Endodermal cell (in vitro differentiated cells): ENCODE measurements at regions not wholly inside any gene's neighbourhood (a gene's known extent, or its start where the extent isn't known, plus 50 kb on each side); places are given as distances from the start of the nearest gene placed in this dataset.

Experiments used
- DNase-seq: peaks from one replicate; pipeline ENCODE4 v3.0.0-alpha.2; 2017
- H3K27ac ChIP-seq: 2 replicates; pipeline ENCODE4 v1.5.1; 2013; ENCODE audit warnings: mild to moderate bottlenecking, low read depth, low read length, moderate library complexity
- H3K27me3 ChIP-seq: 2 replicates; pipeline ENCODE4 v1.6.1; 2013; ENCODE audit warnings: mild to moderate bottlenecking, low read length, moderate library complexity; ENCODE audit not compliant: insufficient read depth, control insufficient read depth, poor library complexity, severe bottlenecking
- H3K36me3 ChIP-seq: 2 replicates; pipeline ENCODE4 v1.7.0; 2013; ENCODE audit warnings: mild to moderate bottlenecking, low read length, moderate library complexity; ENCODE audit not compliant: control insufficient read depth, insufficient read depth
- H3K4me1 ChIP-seq: one replicate; pipeline ENCODE4 v1.7.0; 2013; ENCODE audit warnings: low read length; ENCODE audit not compliant: control insufficient read depth, insufficient read depth
- H3K4me3 ChIP-seq: 2 replicates; pipeline ENCODE4 v1.5.1; 2013; ENCODE audit warnings: mild to moderate bottlenecking, low read length, moderate library complexity
- H3K9ac ChIP-seq: 2 replicates; pipeline ENCODE4 v1.6.1; 2013; ENCODE audit warnings: mild to moderate bottlenecking, low read length, moderate library complexity; ENCODE audit not compliant: poor library complexity, severe bottlenecking; ENCODE audit errors: extremely low read depth
- H3K9me3 ChIP-seq: 2 replicates; pipeline ENCODE4 v1.6.1; 2013; ENCODE audit warnings: mild to moderate bottlenecking, low read length, moderate library complexity; ENCODE audit not compliant: control insufficient read depth
- H3K27ac Mint-ChIP-seq: 2 replicates; pipeline ENCODE4 v1.8.0; 2020; ENCODE audit warnings: mixed read lengths
- H3K27me3 Mint-ChIP-seq: 2 replicates; pipeline ENCODE4 v1.8.0; 2021; ENCODE audit warnings: mild to moderate bottlenecking, mixed read lengths; ENCODE audit not compliant: insufficient read depth
- H3K36me3 Mint-ChIP-seq: 2 replicates; pipeline ENCODE4 v1.8.0; 2020; ENCODE audit warnings: low read depth, mixed read lengths
- H3K4me1 Mint-ChIP-seq: 2 replicates; pipeline ENCODE4 v1.8.0; 2020; ENCODE audit warnings: mixed read lengths
- H3K4me3 Mint-ChIP-seq: 2 replicates; pipeline ENCODE4 v1.8.0; 2020; ENCODE audit warnings: mild to moderate bottlenecking, moderate library complexity, mixed read lengths
- H3K9me3 Mint-ChIP-seq: 2 replicates; pipeline ENCODE4 v1.8.0; 2020; ENCODE audit warnings: mild to moderate bottlenecking, mixed read lengths
- WGBS, 2 experiments: methylation state at CpG; one replicate each; pipeline versions ENCODE4 v1.1.5 to v1.1.7; 2013; ENCODE audit warnings: missing lambda C conversion rate in 2 of 2, mixed read lengths in 1 of 2; ENCODE audit not compliant: insufficient coverage in 1 of 2, insufficient read length in 1 of 2; 5-methylcytosine and 5-hydroxymethylcytosine counted together
- TF ChIP-seq, protein P1 (sequence below): fragments of 200-600 bp; sonication (generic); conservative IDR thresholded peaks from 2 replicates; pipeline ENCODE4 v1.5.0; 2021; ENCODE audit warnings: antibody characterized with exemption, mild to moderate bottlenecking

DNA sequence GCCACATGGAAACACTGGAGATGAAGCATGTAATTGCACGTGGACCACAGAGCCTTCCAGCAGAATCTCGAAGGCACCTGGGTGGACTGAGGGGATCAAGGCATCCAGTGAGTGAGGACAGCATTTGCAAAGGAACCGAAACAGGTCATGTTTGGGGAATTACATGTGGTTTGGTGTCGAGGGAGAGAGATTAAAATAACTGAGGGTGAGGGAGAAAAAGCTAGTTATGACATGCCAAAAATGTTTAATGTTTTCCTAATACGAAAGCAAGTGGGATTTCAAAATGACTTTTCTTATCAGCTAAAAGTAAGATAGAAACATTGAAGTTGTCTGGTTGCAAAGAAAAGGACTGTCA lies 157.1 kb downstream of the BLID start:
- no peaks in the 10 kb centered on the region for H3K36me3 Mint-ChIP-seq
- Histone ChIP-seq H3K27ac (no peak overlapping the region), H3K9ac (no peak overlapping the region), H3K36me3 (no peaks in the 10 kb centered on the region), H3K9me3 (no peaks in the 10 kb centered on the region), H3K4me3 (no peak overlapping the region), H3K4me1 (peaks cover 8% of the 10 kb centered on the region), H3K27me3 (no peaks in the 10 kb centered on the region)
- no peak overlapping the region for H3K27ac Mint-ChIP-seq
- no peaks in the 10 kb centered on the region for H3K9me3 Mint-ChIP-seq
- 92 to 94% methylated on average over 5 of the region's 5 CpGs for WGBS, 2 experiments
- no peak for DNase-seq
- peaks cover 28% of the 10 kb centered on the region for H3K4me1 Mint-ChIP-seq
- H3K27me3 Mint-ChIP-seq: no peaks in the 10 kb centered on the region
- H3K4me3 Mint-ChIP-seq: no peak overlapping the region
- TF ChIP-seq, protein P1, sequence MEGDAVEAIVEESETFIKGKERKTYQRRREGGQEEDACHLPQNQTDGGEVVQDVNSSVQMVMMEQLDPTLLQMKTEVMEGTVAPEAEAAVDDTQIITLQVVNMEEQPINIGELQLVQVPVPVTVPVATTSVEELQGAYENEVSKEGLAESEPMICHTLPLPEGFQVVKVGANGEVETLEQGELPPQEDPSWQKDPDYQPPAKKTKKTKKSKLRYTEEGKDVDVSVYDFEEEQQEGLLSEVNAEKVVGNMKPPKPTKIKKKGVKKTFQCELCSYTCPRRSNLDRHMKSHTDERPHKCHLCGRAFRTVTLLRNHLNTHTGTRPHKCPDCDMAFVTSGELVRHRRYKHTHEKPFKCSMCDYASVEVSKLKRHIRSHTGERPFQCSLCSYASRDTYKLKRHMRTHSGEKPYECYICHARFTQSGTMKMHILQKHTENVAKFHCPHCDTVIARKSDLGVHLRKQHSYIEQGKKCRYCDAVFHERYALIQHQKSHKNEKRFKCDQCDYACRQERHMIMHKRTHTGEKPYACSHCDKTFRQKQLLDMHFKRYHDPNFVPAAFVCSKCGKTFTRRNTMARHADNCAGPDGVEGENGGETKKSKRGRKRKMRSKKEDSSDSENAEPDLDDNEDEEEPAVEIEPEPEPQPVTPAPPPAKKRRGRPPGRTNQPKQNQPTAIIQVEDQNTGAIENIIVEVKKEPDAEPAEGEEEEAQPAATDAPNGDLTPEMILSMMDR: no peak

DNA sequence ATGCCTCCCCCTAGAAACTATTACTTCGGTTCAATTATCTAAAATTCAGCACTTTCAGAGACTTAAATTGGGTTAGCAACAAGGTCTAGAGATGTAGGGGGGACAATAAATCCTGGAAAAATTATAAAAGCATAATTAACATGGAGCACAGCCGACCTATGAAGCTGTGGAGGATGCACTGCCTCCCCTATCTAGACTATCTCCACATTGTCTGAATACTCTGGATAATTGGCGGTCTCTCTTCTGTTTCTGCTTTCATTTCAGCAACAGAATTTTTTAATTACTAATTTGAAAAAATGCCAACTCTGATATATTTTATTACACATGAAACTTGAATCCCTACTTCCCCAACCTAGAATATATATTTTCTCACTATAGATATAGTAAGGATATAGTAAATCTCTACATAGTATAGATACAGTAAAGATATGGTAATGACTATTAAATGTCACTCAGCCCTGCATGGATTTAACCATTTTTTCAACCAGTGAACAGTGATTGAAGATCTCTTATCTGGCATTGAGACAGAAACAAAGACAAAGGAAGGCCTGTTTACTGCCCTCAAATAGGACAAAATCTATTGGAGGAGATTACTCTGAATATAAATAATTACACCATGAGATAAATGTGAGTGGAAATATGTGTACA lies 157.6 kb downstream of the BLID start:
- TF ChIP-seq, protein P1: no peak
- H3K9ac ChIP-seq: no peak overlapping the region
- H3K4me1 ChIP-seq: peaks cover 8% of the 10 kb centered on the region
- no peaks in the 10 kb centered on the region for H3K36me3 ChIP-seq
- no peaks in the 10 kb centered on the region for H3K27me3 Mint-ChIP-seq
- H3K27me3 ChIP-seq: no peaks in the 10 kb centered on the region
- H3K27ac Mint-ChIP-seq: no peak overlapping the region
- H3K27ac ChIP-seq: no peak overlapping the region
- no peak for DNase-seq
- H3K4me1 Mint-ChIP-seq: peaks cover 28% of the 10 kb centered on the region
- H3K4me3 Mint-ChIP-seq: no peak overlapping the region
- H3K9me3 Mint-ChIP-seq: no peaks in the 10 kb centered on the region
- WGBS, 2 experiments: 79 to 82% methylated on average over 2 of the region's 3 CpGs
- no peak overlapping the region for H3K4me3 ChIP-seq
- H3K36me3 Mint-ChIP-seq: no peaks in the 10 kb centered on the region
- no peaks in the 10 kb centered on the region for H3K9me3 ChIP-seq

DNA sequence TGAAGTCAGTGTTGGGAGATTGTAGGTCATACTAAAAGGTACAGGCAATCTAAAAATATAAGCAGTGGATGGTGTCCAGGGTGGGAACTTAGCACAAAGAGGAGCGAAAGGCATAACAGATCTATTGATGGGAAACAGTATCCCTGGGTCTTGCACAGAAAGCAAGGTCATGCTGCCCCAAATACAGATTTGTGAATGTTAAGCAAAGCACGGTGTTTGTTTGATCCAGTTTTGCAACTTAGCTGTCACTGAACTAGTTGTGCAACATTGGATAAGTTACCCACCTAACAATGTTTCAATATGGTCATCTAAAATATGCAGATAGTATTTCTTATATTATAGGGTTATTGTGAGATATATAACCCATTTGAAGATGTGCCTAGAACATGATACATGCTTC lies 162.9 kb downstream of the BLID start:
- no peak overlapping the region for H3K9ac ChIP-seq
- no peak for DNase-seq
- H3K4me3 Mint-ChIP-seq: no peak overlapping the region
- no peaks in the 10 kb centered on the region for H3K36me3 ChIP-seq
- TF ChIP-seq, protein P1: no peak
- no peak overlapping the region for H3K27ac Mint-ChIP-seq
- WGBS, 2 experiments: 88 to 91% methylated on average over 2 of the region's 2 CpGs
- no peak overlapping the region for H3K4me3 ChIP-seq
- H3K27ac ChIP-seq: no peak overlapping the region
- H3K4me1 Mint-ChIP-seq: peaks cover 5% of the 10 kb centered on the region
- H3K27me3 ChIP-seq: no peaks in the 10 kb centered on the region
- no peaks in the 10 kb centered on the region for H3K27me3 Mint-ChIP-seq
- H3K36me3 Mint-ChIP-seq: no peaks in the 10 kb centered on the region
- H3K9me3 ChIP-seq: no peaks in the 10 kb centered on the region
- no peaks in the 10 kb centered on the region for H3K9me3 Mint-ChIP-seq
- H3K4me1 ChIP-seq: no peaks in the 10 kb centered on the region
